ENCODE measurements at regions not wholly inside any gene's neighbourhood (a gene's known extent, or its start where the extent isn't known, plus 50 kb on each side); places are given as distances from the start of the nearest gene placed in this dataset.

- Histone ChIP-seq H3K4me1 (ENCODE audit: control insufficient read depth, insufficient read depth, low read length) (no peaks in the 10 kb centered on the region), H3K27ac (ENCODE audit: control insufficient read depth, insufficient read depth) (no peak overlapping the region), H3K27me3 (replicated peaks in 1 of 2; ENCODE audit: control insufficient read depth in 2 of 2, insufficient read depth in 2 of 2, low read length in 1 of 2) (no peaks in the 10 kb centered on the region), H3K4me2 (ENCODE audit: control insufficient read depth, insufficient read depth) (no peak overlapping the region), H3K9me3 (replicated peaks; ENCODE audit: control insufficient read depth, insufficient read depth, low read length) (no peaks in the 10 kb centered on the region), H3K79me2 (ENCODE audit: control insufficient read depth, insufficient read depth, low read length) (no peaks in the 10 kb centered on the region), H3K9ac (ENCODE audit: control insufficient read depth, insufficient read depth, low read length) (no peak overlapping the region), H3K4me3 (no peak overlapping the region), H4K20me1 (ENCODE audit: control insufficient read depth, insufficient read depth) (no peaks in the 10 kb centered on the region), H3K36me3 (ENCODE audit: control insufficient read depth in 2 of 2, insufficient read depth in 2 of 2, low read length in 1 of 2) (no peaks in the 10 kb centered on the region), H2AFZ (ENCODE audit: control insufficient read depth, low read depth, low read length) (no peak overlapping the region)
- ChIA-PET POLR2A (no interaction called here), SMC1A (ENCODE audit: uncharacterized antibody, unreplicated experiment) (no interaction called here), CTCF (no interaction called here), RAD21 (ENCODE audit: unreplicated experiment) (no interaction called here)
- no peak for TF ChIP-seq STAT1 (conservative IDR thresholded peaks at IDR 0.05)
- TF ChIP-seq EGR1 (IDR thresholded peaks at IDR 0.05; ENCODE audit: borderline replicate concordance in 1 of 2, low read depth in 2 of 2, low read length in 2 of 2) = no peak
- no peak for TF ChIP-seq MYC (IDR thresholded peaks at IDR 0.05; ENCODE audit: insufficient read depth, insufficient read length, insufficient replicate concordance, low read length, severe bottlenecking)
- TF ChIP-seq HDAC2 (IDR thresholded peaks at IDR 0.05) = no peak
- TF ChIP-seq FOS (IDR thresholded peaks at IDR 0.05; ENCODE audit: borderline replicate concordance, extremely low read depth, insufficient read length) = no peak
- WGBS (ENCODE audit: insufficient coverage, insufficient replicate concordance, low lambda C conversion rate, missing lambda C conversion rate) = 42% methylated on average over 3 of the region's 3 CpGs
- intact Hi-C loops (cut with micrococcal nuclease; ENCODE audit: unreplicated experiment) = no loop called here
- ATAC-seq (no peak), FAIRE-seq (no peak), DNase-seq (ENCODE audit: low read depth, low spot score) (no peak)
- BruUV-seq (replicated peaks) = no TSS peak
- in situ Hi-C loops (cut with MboI) = no loop called here
Observed at GRCh38 chr9:18352711-18353110, 121.2 kb upstream of the ADAMTSL1 start.

- ATAC-seq (no peak), FAIRE-seq (no peak), DNase-seq (ENCODE audit: low read depth, low spot score) (no peak)
- H3K27ac ChIP-seq (ENCODE audit: control insufficient read depth, insufficient read depth) = no peak overlapping the region
- H3K79me2 ChIP-seq (ENCODE audit: control insufficient read depth, insufficient read depth, low read length) = no peaks in the 10 kb centered on the region
- SMC1A ChIA-PET (ENCODE audit: uncharacterized antibody, unreplicated experiment) = no interaction called here
- H3K4me3 ChIP-seq = no peak overlapping the region
- TF ChIP-seq MTA2 (IDR thresholded peaks at IDR 0.05; ENCODE audit: low read depth) = no peak
- TF ChIP-seq ZBTB4 (CRISPR knock-in tag; IDR thresholded peaks at IDR 0.05) = no peak
- TF ChIP-seq NR2C2 (IDR thresholded peaks at IDR 0.05; ENCODE audit: borderline replicate concordance, control insufficient read depth, insufficient read length, low read depth) = no peak
- TF ChIP-seq SKIL (IDR thresholded peaks at IDR 0.05; ENCODE audit: low read depth, poor library complexity, severe bottlenecking) = no peak
- no peaks in the 10 kb centered on the region for H3K4me1 ChIP-seq (ENCODE audit: control insufficient read depth, insufficient read depth, low read length)
- H3K9ac ChIP-seq (ENCODE audit: control insufficient read depth, insufficient read depth, low read length) = no peak overlapping the region
- H3K4me2 ChIP-seq (ENCODE audit: control insufficient read depth, insufficient read depth) = no peak overlapping the region
- H3K27me3 ChIP-seq (replicated peaks in 1 of 2; ENCODE audit: control insufficient read depth in 2 of 2, insufficient read depth in 2 of 2, low read length in 1 of 2) = no peaks in the 10 kb centered on the region
- CTCF ChIA-PET = no interaction called here
- POLR2A ChIA-PET = no interaction called here
- intact Hi-C loops (cut with micrococcal nuclease; ENCODE audit: unreplicated experiment) = no loop called here
- in situ Hi-C loops (cut with MboI) = no loop called here
- H3K9me3 ChIP-seq (replicated peaks; ENCODE audit: control insufficient read depth, insufficient read depth, low read length) = no peaks in the 10 kb centered on the region
- H3K36me3 ChIP-seq (ENCODE audit: control insufficient read depth in 2 of 2, insufficient read depth in 2 of 2, low read length in 1 of 2) = no peaks in the 10 kb centered on the region
- RAD21 ChIA-PET (ENCODE audit: unreplicated experiment) = no interaction called here
- H2AFZ ChIP-seq (ENCODE audit: control insufficient read depth, low read depth, low read length) = no peak overlapping the region
- H4K20me1 ChIP-seq (ENCODE audit: control insufficient read depth, insufficient read depth) = no peaks in the 10 kb centered on the region
- BruUV-seq (replicated peaks) = no TSS peak
Observed at GRCh38 chr9:18353473-18353872, 120.5 kb upstream of the ADAMTSL1 start.
